T follicular helper cell (primary cell): ENCODE measurements at regions not wholly inside any gene's neighbourhood (a gene's known extent, or its start where the extent isn't known, plus 50 kb on each side); places are given as distances from the start of the nearest gene placed in this dataset.
"Not testable (repeated sequence)": the region's sequence is repeated elsewhere in the genome, so short reads cannot be mapped to it uniquely, and the experiment has no call there.

Experiments
- DNase-seq: peaks from one replicate; pipeline ENCODE4 v3.0.0-alpha.2; 2020; ENCODE audit warnings: low read depth

DNA sequence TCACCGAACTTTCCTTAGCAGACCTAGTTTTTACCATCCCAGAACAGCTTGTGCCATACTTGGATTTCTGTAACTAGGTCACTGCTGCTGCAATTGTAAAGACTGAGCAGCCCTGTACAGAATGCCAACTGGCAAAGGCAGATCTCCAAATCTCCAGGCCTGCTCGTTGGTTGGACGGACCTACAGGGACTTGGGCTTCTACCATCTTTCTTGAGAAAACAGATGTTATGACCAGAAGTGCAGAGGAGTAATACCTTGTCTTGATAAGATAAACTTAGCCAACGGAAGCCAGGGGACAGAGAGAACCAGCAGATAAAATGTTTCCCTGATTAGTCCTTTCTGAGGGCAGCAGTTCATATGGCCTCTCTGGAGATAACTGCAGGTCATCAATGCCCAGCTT, 304.1 kb downstream of the RFPL4B start:
- no peak for DNase-seq

DNA sequence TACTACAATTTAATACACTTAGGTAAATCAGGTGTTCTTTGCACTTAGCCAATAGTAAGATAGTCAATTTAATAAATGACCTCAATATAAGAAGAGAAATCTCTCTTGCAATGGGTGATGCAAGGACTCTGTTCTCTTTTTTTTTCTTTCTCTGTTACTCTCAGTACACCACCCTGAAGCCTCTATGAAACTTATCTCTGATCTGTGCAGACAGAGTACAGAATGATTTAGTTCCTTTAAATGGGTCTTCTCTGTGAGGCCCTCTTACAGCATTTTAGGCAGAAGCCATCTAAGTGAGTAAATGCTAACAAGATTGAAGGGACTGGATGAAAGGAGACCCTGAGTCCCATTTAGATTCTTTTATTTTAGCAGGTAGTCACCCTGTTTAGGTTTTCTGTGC, 312.8 kb downstream of the RFPL4B start:
- no peak for DNase-seq

DNA sequence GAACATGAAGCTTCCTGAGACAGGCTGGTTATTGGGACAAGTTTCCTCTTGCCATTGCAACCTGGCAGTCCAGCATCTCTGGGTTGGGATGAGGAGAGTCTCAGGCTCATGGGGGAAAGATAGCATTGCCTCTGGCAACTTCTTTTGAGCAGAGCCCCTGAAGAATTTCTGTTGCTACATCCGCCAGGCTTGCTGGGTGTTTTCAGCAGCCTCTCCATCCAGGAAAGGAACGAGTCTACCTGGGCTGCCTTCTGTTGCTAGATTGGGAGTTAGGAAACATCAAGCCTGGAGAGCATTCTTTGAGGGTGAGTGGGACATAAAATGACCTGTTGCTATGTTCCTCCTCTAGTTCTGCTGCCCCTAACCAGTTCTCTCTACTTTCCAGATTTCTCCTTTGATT, 313.5 kb downstream of the RFPL4B start:
- no peak for DNase-seq

DNA sequence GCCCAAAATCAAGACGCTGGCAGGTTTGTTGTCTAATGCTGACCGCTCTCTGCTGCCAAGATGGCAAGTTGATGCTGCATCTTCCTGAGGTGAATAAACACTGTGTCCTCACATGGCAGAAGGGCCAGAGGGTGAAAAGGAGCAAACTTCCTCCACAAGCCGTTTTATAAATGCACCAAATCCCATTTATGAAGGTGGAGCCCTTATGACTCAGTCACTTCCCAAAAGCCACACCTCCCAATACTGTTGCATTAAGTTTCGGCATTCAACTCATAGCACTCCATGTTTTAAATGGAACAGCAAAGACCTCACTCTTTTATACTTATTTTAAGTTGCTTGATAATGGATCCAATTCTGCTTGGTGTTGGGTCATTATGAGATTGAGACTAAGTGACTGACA, 316.6 kb downstream of the RFPL4B start:
- DNase-seq: no peak

DNA sequence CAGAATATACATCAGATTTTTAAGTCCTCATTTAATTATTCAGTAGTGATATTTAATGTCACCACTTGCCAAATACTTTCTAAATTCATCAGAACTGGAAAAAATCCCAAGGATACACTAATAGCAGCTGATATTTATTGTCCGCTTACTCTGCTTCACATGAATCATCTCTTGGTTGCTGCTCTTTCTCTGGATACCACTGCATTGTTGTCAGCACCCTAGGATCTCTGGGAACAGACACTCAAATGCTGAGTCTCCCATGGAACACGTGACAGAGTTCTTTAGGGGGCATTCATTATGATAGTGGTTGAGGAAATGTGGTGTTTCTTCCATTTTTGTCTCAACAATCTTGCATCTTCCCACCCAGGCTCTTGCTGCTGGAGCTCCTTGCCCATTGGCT, 318.0 kb downstream of the RFPL4B start:
- no peak for DNase-seq

DNA sequence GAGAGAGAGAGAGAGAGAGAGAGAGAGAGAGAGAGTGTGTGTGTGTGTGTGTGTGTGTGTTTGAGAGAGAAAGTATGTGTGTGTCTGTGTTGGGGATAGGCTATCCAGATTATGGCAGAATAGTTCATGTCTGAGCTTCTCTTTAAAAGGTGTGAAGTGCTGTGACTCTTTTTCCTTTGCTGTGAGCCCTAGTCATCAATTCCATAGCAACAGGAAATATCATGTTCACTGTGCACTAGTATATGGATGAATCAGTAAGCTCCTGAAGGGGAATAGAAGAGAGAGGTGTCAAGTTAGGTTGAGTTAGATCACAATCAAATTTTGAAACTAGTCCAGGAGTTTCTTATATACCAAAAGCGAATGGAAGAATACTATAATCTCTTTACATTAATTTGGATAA, 318.7 kb downstream of the RFPL4B start:
- DNase-seq: no peak

DNA sequence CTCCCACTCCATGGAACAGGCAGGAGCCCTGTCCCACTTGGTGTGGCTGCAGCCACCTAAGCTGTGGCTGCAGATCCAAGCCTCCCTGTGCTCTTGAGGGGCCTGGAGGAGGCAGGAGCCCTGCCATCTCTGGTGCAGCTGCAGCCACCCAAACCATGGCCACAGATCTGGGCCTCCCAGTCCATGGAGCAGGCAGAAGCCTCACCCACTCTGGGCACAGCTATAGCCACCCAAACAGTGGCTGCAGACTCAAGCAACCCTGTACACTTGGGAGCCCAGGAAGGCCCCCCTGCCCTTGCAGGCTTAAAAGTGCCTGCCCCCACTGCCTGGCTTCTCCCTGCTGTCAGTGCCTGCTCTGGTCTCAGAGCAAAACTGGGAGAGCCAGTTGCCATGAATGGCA, 320.3 kb downstream of the RFPL4B start:
- no peak for DNase-seq

DNA sequence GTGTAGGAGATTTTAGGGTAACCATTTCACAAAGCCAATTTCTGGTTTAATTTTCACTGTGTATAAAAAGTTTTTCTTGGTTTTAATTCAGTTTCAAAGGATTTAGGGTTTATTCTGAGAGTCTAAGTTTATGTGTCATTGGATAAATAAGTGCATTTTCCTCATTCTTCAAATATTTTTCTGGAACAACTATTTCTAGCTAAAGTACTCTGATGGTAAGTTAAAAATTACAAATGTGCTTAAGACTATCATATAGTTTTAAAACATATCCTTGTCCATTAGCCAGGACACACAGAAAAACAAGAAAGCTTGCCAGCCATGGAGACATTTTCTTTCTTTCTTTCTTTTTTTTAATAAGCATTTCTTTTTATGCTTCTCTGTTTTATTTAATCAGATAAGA, 333.0 kb downstream of the RFPL4B start:
- DNase-seq: no peak

DNA sequence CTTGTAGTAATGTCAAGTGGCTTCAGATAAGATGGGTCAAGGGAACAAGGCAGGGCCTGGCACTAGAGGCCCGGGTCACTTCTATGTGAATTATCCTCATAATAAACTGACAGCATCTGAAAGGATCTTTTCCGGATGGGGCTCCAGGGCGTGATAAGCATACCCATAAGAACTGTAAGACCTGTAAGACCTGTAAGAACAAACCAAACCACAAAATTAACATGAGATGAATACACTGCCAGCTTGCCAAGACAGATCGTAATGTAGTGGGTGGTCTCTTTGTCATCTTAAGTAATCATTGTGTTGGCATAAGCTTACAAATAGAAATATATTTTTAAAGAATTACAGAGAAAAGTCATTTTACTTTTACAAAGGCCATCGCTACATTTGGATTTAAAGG, 334.9 kb downstream of the RFPL4B start:
- DNase-seq: no peak

DNA sequence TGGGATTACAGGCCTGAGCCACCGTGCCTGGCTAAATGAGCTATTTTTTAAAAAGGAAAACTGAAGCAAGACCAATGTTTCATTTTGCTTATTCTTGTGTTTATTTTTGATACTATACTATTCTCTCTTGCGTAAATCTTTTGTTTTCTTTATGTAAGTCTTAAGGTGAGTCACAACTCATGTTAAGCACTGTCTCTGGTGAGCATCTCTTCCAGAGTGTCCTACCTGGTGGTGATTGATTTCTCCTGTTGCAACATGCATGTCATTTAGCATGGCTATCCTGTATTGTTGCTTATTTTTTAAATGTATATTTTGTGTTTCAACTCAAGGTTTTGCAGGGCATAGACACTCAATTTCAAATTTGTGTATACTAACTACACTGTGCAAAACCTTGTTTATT, 336.0 kb downstream of the RFPL4B start:
- no peak for DNase-seq

DNA sequence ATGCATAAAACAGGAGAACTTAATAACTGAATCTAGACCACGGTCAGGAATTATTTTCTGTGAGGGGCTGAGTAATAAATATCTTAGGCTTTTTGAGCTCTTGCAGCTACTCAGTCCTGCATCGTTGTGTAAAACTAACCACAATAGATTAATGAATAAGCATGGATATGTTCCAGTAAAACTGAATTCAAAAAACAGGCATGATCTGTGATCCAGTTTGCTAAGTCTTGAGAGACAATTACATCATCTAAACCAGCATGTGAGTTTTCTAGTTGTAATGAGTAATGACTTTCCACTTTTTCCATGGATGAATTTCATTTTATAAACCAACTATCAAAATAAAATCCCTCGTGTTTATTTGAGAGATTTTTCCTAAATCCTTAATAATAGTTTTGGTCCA, 336.8 kb downstream of the RFPL4B start:
- no peak for DNase-seq

DNA sequence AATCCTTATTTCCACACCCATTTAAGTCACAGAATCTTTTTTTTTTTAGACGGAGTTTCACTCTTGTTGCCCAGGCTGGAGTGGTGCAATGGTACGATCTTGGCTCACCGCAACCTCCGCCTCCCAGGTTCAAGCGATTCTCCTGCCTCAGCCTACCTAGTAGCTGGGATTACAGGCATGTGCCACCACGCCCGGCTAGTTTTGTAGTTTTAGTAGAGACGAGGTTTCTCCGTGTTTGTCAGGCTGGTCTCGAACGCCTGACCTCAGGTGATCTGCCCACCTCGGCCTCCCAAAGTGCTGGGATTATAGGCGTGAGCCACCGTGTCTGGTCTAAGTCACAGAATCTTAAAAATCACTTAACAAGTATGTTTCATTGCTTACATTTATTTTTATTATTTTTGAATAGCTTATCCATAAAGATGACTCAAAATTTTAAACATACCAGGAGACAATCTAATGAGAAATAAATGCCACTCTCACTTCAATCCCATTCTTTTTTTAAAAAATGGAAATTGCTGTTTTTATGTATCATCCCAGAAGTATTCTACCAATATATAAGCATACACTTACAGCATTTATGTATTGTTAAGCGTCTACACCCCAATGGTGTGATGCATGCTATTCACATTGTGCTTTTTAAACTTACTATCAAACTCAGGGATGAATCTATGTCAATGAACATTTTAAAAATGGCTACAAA, 338.5 kb downstream of the RFPL4B start:
- DNase-seq: not testable (repeated sequence)

DNA sequence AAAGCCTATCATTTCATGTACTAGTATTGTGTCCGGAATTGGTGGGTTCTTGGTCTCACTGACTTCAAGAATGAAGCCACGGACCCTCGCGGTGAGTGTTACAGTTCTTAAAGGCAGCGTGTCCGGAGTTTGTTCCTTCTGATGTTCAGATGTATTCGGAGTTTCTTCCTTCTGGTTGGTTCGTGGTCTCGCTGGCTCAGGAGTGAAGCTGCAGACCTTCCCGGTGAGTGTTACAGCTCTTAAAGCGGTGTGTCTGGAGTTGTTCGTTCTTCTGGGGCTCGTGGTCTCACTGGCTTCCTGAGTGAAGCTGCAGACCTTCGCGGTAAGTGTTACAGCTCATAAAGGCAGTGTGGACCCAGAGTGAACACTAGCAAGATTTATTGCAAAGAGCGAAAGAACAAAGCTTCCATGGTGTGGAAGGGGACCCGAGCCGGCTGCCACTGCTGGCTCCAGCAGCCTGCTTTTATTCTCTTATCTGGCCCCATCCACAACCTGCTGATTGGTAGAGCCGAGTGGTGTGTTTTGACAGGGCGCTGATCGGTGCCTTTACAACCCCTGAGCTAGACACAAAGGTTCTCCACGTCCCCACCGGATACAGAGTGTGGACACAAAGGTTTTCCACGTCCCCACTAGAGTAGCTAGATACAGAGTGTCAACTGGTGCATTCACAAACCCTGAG, 341.5 kb downstream of the RFPL4B start:
- DNase-seq: not testable (repeated sequence)

DNA sequence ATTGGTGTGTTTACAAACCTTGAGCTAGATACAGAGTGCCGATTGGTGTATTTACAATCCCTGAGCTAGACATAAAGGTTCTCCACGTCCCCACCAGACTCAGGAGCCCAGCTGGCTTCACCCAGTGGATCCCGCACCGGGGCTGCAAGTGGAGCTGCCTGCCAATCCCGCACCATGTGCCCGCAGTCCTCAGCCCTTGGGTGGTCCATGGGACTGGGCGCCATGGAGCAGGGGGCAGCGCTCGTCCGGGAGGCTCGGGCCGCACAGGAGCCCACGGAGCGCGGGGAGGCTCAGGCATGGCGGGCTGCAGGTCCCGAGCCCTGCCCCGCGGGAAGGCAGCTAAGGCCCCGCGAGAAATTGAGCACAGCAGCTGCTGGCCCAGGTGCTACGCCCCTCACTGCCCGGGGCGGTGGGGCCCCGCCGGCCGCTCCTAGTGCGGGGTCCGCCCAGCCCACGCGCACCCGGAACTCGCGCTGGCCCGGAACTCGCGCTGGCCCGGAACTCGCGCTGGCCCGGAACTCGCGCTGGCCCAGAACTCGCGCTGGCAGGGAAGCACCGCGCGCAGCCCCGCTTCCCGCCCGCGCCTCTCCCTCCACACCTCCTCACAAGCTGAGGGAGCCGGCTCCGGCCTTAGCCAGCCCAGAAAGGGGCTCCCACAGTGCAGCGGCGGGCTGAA, 342.2 kb downstream of the RFPL4B start:
- DNase-seq: not testable (repeated sequence)

DNA sequence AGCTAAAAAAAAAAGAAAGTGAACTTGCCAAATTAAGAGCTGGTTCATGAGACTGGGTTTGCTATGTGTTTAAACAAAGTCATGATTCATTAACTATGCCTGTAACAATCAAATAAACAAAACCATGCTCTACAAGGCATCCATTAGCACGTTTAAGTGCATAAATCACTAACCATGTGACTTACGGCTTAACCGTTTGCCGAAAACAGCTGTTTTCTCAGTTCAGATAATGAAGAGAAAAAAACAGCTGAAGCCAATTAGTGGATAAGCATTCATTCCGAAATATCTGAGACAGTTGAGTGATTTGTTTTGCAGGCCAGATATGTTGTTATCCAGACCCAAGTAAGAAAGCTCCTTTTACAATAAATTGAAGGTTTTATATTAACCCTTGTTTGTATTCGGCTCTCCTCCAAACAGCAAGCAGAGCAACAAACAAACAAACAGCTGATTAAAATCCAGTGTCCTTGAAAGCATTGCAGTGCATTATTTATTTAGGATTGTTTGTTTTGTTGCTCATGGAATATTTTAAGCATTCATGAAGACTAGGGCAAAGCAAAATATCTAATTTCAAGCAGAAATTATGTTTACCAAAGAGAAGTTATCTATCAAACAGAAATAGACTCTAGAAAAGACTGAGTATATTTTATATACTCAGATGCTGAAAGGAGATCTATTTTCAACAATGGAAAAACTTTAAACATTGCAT, 343.5 kb downstream of the RFPL4B start:
- DNase-seq: no peak

DNA sequence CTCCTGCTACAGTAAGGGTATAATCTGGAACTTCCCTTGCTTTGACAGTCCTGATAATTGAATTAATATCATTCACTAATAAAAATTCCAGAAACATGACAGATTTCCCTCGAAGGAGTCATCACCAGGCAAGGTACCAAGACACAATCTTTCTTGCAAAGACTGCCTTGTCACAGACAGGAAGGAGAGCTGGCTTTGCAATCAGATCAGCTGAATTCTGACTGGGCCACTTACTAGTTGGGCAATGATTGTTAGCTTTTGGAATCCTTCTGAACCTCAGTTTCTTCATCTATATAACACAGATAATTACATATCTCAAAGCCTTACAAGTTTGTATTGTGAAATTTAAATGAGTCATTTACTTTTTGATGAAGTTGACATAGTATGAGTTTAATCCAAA, 344.2 kb downstream of the RFPL4B start:
- no peak for DNase-seq

DNA sequence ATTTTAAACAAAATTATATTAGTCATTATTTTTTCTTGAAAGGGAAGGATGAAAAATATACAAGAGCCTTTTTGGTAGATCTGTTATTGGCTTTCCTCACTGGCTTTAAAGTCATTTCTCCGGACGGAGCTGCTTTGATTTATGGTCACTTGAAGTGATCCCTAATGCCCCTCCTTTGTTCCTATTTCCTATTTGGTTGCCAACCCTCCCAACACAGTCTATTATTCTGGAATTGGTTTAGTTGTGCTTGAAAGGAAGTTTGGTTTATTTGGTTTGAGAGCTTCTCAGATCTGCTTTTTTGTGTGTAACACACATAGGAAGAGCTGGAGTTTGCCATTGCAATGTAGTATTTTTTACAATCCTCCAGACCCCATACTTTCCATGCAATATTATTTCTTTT, 347.9 kb downstream of the RFPL4B start:
- no peak for DNase-seq

DNA sequence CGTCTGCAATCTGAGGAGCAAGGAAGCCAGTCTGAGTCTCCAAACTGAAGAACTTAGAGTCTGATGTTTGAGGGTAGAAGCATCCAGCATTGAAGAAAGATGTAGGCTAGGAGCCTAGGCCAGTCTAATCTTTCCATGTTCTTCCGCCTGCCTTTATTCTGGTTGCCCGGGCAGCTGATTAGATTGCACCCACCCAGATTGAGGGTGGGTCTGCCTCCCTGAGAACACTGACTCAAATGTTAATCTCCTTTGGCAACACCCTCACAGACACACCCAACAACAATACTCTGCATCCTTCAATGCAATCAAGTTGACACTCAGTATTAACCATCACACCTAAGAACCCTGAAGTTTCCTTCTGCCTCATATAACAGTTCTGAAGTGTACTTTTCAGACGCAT, 350.1 kb downstream of the RFPL4B start:
- no peak for DNase-seq

DNA sequence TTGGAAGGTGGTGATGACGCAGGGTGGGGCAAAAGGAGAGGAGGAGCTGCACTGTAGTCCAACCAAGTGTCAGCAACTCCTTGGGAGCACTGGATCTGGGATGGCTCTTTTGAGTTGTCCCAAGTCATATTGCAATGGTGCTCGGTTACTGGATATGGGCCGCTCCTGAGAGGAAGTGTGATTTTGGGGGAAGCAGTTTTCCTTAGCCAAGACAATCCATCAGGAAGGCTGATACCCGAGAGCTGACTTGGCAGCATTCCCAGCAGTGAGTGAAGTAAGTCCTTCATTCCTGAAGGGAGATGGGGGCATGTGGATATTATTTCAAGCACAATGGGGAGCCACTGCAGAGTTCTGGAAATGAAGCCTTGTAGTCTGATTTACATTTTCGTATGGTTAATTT, 354.1 kb downstream of the RFPL4B start:
- no peak for DNase-seq

DNA sequence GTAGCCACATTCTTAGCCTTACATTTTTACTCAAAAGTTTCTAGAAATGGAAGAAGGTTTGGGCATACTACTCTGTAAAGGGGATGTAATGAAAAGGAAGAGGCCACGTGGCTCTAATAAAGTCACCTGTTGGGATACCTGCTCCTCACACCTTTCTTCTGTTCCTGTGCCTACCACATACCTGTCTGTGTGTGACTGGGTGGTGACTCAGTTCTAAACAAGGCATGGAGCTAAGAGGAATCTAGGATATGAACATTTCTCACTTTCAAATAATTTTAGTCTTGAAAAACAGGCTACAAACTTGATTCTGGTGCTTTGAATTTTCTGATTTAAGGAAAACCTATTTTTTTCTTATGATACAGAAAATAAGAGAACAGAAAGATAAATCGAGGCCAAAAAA, 363.6 kb downstream of the RFPL4B start:
- no peak for DNase-seq

DNA sequence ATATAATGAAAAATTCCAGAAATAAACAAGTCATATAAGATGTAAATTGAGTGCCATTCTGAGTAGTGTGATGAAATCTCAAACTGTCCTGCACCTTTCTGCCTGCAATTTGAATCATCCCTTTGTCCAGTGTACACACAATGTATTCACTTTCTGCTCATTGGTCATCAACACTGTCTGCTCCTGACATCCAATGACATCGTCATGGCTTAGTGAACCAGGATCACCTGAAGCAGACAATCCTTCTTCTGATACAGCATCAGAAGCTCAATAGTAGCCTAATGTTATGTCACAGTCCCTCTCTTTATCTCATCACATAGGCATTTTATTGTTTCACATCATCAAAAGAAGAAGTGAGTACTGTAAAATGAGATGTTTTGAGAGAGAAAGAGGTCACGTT, 366.3 kb downstream of the RFPL4B start:
- DNase-seq: no peak

DNA sequence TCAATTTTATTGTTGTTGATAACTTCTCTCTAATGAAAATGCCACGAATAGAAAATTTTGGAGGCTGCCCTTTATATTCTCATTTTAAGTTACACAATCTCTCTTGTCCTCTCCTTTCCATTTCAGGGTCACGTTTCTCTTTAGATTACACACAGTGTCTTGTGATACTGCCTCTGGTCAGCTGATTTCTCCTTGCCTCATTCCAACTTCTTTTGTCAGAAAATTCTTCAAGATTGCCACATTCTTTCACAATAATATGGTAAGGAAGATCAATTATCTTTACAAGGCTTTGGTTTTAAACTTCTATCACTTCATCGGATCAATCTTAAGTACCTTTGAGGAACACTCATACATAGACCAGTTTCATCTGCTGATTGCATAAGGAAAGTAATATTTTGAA, 370.3 kb downstream of the RFPL4B start:
- no peak for DNase-seq

DNA sequence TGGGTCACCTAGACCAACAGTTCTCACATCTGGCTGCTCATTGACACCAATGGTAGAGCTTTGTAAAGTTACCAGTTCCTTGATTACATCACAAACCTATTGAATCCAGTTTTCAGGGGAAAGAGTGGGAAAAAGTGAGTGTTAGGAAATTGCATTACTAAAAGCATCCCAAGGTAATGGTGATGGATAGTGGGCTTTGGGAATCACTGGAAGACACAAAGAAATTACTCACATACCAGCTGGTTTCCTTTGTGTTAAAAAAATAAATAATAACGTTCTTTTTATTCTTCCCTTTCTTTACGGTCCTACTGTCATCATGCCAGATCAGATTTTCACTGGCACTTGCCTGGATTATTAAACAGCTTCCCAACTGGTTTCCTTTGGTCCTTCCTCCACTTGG, 370.7 kb downstream of the RFPL4B start:
- DNase-seq: no peak
